Fibroblast of the aortic adventitia (primary cell): ENCODE measurements at regions not wholly inside any gene's neighbourhood (a gene's known extent, or its start where the extent isn't known, plus 50 kb on each side); places are given as distances from the start of the nearest gene placed in this dataset.

Source experiments
- DNase-seq: peaks from one replicate; pipeline ENCODE4 v3.0.0-alpha.2; 2010; ENCODE audit warnings: low read depth
- H3K4me3 ChIP-seq: 2 replicates; pipeline ENCODE4 v1.5.1; 2011; ENCODE audit warnings: low read depth, mild to moderate bottlenecking, control low read depth, low read length, moderate library complexity
- CTCF ChIP-seq: IDR thresholded peaks from 2 replicates; pipeline ENCODE4 v1.5.1; 2011; ENCODE audit warnings: mild to moderate bottlenecking, low read length, control low read depth, inconsistent platforms; ENCODE audit not compliant: insufficient read depth

GRCh38 chr9:38284039-38284575 is 108.4 kb upstream of the ALDH1B1 start:
- DNase-seq, result no peak
- no peak for TF ChIP-seq CTCF
- no peak overlapping the region for H3K4me3 ChIP-seq

- no peak overlapping the region for H3K4me3 ChIP-seq
- DNase-seq, result no peak
- TF ChIP-seq CTCF, result no peak
These were observed 109.7 kb upstream of the ALDH1B1 start for GRCh38 chr9:38282756-38283155.

GRCh38 chr9:38281917-38282316 is 110.6 kb upstream of the ALDH1B1 start:
- no peak for DNase-seq
- no peak for TF ChIP-seq CTCF
- H3K4me3 ChIP-seq, result no peak overlapping the region

- DNase-seq, result no peak
- no peak for TF ChIP-seq CTCF
- H3K4me3 ChIP-seq, result no peak overlapping the region
These were observed 111.3 kb upstream of the ALDH1B1 start for GRCh38 chr9:38281196-38281595.

GRCh38 chr9:38280251-38280800 is 112.2 kb upstream of the ALDH1B1 start:
- DNase-seq, result no peak

GRCh38 chr9:38278931-38279679 is 113.4 kb upstream of the ALDH1B1 start:
- no peak for TF ChIP-seq CTCF
- DNase-seq, result no peak
- H3K4me3 ChIP-seq, result no peak overlapping the region

More at GRCh38 chr9:38280251-38280800, 112.2 kb upstream of the ALDH1B1 start:
- no peak overlapping the region for H3K4me3 ChIP-seq
- TF ChIP-seq CTCF, result no peak
